HL-60 (cell line): ENCODE measurements at regions not wholly inside any gene's neighbourhood (a gene's known extent, or its start where the extent isn't known, plus 50 kb on each side); places are given as distances from the start of the nearest gene placed in this dataset.
"Not testable (repeated sequence)": the region's sequence is repeated elsewhere in the genome, so short reads cannot be mapped to it uniquely, and the experiment has no call there.

Experiments
- DNase-seq, 2 experiments: peaks; one replicate each; pipeline ENCODE4 v3.0.0-alpha.2; 2010 to 2020; ENCODE audit warnings: low read depth in 1 of 2, low spot score in 1 of 2
- H3K27ac ChIP-seq: fragments of 250-450 bp; sonication (Bioruptor Pico); replicated peaks from 2 replicates; pipeline ENCODE4 v1.5.1; 2020; ENCODE audit warnings: mild to moderate bottlenecking, moderate library complexity
- H3K27me3 ChIP-seq: fragments of 250-450 bp; sonication (Bioruptor Pico); 2 replicates; pipeline ENCODE4 v1.5.1; 2021; ENCODE audit warnings: mild to moderate bottlenecking, moderate library complexity; ENCODE audit not compliant: insufficient read depth, poor library complexity, severe bottlenecking
- H3K4me3 ChIP-seq: replicated peaks from 2 replicates; pipeline ENCODE4 v1.5.1; 2011; ENCODE audit warnings: mild to moderate bottlenecking, control low read depth, low read length; ENCODE audit not compliant: insufficient read depth
- CTCF ChIP-seq: IDR thresholded peaks from one replicate; pipeline ENCODE4 v1.5.1; 2011; ENCODE audit warnings: low read length, control low read depth, inconsistent platforms; ENCODE audit not compliant: insufficient read depth
- GABPA ChIP-seq: IDR thresholded peaks from 2 replicates; pipeline ENCODE4 v1.6.1; 2012; ENCODE audit warnings: low read depth
- POLR2AphosphoS5 ChIP-seq: IDR thresholded peaks from 2 replicates; pipeline ENCODE4 v1.6.1; 2012; ENCODE audit warnings: low read depth
- REST ChIP-seq: IDR thresholded peaks from 2 replicates; pipeline ENCODE4 v1.6.1; 2012; ENCODE audit warnings: low read depth; ENCODE audit not compliant: insufficient replicate concordance
- SPI1 ChIP-seq: IDR thresholded peaks from 2 replicates; pipeline ENCODE4 v1.6.1; 2012; ENCODE audit warnings: low read depth, mild to moderate bottlenecking, borderline replicate concordance

GRCh38 chr7:68622500-68622899, 975.8 kb upstream of the AUTS2 start:
- H3K27me3 ChIP-seq: no peaks in the 10 kb centered on the region
- DNase-seq: no peak
- TF ChIP-seq GABPA: no peak
- TF ChIP-seq SPI1: no peak
- TF ChIP-seq REST: no peak
- TF ChIP-seq CTCF: no peak
- TF ChIP-seq POLR2AphosphoS5: no peak

GRCh38 chr7:68623030-68623429, 975.2 kb upstream of the AUTS2 start:
- DNase-seq: no peak
- H3K4me3 ChIP-seq: no peak overlapping the region
- no peak for TF ChIP-seq GABPA
- TF ChIP-seq POLR2AphosphoS5: no peak
- no peak for TF ChIP-seq SPI1
- TF ChIP-seq CTCF: no peak
- no peak for TF ChIP-seq REST
- H3K27ac ChIP-seq: no peak overlapping the region
- H3K27me3 ChIP-seq: no peaks in the 10 kb centered on the region

More at GRCh38 chr7:68622500-68622899, 975.8 kb upstream of the AUTS2 start:
- H3K4me3 ChIP-seq: no peak overlapping the region
- H3K27ac ChIP-seq: no peak overlapping the region

- TF ChIP-seq CTCF (no peak), POLR2AphosphoS5 (no peak), SPI1 (no peak), REST (no peak), GABPA (no peak)
- no peak for DNase-seq
- no peaks in the 10 kb centered on the region for H3K27me3 ChIP-seq
- H3K27ac ChIP-seq: no peak overlapping the region
- H3K4me3 ChIP-seq: no peak overlapping the region
Measured at GRCh38 chr7:68627247-68627864, 970.9 kb upstream of the AUTS2 start.

GRCh38 chr7:68630914-68631313, 967.4 kb upstream of the AUTS2 start:
- not testable (repeated sequence) for H3K4me3 ChIP-seq, H3K27ac ChIP-seq, H3K27me3 ChIP-seq, DNase-seq
